RWPE1 (cell line): ENCODE measurements at regions not wholly inside any gene's neighbourhood (a gene's known extent, or its start where the extent isn't known, plus 50 kb on each side); places are given as distances from the start of the nearest gene placed in this dataset.

Experiments used
- CTCF ChIA-PET: fragments of 350-600 bp; sonication (Branson Sonifier 250); formaldehyde crosslinking; extraction: SDS; loops from one replicate; lab custom pipeline; 2021; lab: Yijun Ruan, JAX
- POLR2A ChIA-PET: fragments of 400-600 bp; formaldehyde crosslinking; extraction: SDS; loops from one replicate; lab custom pipeline; 2020; ENCODE audit warnings: antibody characterized with exemption; ENCODE audit not compliant: low non-redundant PET; lab: Yijun Ruan, JAX
- DNase-seq: peaks from one replicate; pipeline ENCODE4 v3.0.0; 2012; ENCODE audit warnings: low spot score
- H3K27ac ChIP-seq: fragments of 450-650 bp; 2 replicates; pipeline ENCODE4 v1.5.1; 2017
- TF ChIP-seq, protein P1 (sequence below): fragments of 450-650 bp; conservative IDR thresholded peaks from 2 replicates; pipeline ENCODE4 v1.5.1; 2017; ENCODE audit warnings: low read depth, mild to moderate bottlenecking

DNA sequence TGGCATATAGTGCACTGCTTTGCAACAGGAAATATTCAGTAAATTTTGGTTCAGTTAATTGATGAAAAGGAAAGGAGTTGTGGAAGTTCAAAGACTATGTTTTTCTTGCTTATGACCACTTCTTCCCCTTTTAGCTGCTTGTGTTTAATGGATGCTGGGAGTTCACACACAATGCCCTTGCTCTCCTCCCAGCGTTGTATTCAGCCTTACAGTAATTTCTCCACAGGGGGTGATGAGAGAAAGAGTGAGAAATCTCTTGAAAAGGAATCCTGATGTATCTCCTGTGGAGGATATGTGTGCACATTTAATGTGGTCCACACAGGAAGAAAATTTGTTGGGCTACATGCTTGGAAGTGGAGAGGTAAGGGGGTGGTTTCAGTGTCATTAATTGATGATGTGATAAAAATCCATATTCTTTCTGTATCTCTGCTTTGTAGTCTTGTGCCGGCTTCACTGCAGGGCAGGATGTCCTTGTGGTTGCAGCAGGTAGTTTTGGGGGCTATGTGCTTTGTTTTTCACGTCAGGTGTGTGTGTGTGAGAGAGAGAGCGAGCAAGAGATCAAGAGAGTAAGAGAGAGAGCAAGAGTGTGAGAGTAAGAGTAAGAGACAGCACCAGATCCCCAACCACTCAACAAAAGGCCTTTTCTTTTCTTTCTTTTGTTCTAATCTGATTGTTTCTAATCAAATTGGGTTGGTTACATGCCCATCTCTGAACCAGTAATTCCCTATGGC, 204.4 kb downstream of the RWDD3 start:
- H3K27ac ChIP-seq, result no peak overlapping the region
- ChIA-PET POLR2A (no interaction called here), CTCF (no interaction called here)
- TF ChIP-seq, protein P1, sequence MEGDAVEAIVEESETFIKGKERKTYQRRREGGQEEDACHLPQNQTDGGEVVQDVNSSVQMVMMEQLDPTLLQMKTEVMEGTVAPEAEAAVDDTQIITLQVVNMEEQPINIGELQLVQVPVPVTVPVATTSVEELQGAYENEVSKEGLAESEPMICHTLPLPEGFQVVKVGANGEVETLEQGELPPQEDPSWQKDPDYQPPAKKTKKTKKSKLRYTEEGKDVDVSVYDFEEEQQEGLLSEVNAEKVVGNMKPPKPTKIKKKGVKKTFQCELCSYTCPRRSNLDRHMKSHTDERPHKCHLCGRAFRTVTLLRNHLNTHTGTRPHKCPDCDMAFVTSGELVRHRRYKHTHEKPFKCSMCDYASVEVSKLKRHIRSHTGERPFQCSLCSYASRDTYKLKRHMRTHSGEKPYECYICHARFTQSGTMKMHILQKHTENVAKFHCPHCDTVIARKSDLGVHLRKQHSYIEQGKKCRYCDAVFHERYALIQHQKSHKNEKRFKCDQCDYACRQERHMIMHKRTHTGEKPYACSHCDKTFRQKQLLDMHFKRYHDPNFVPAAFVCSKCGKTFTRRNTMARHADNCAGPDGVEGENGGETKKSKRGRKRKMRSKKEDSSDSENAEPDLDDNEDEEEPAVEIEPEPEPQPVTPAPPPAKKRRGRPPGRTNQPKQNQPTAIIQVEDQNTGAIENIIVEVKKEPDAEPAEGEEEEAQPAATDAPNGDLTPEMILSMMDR, result no peak
- no peak for DNase-seq

DNA sequence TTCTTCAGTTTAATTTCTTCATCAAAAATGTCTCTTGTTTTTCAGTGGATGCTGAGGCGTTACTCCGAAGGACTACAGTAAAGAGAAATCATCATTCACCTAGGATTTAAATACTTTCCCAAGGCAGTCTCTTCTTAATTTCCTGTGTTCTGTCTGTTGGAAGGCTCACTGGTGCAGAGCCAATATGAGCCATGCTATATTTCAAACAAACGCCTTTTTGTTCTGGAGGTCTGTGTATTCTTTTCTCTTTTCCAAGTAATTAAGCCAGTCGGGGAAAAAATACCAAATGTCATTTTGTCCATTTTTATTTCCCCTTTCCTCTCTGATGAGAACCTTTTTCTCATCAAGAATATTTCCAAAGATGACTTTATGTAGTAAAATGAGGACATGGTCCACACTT, 206.5 kb downstream of the RWDD3 start:
- TF ChIP-seq, protein P1, result no peak
- no peak for DNase-seq
- ChIA-PET CTCF (no interaction called here), POLR2A (no interaction called here)
- H3K27ac ChIP-seq, result no peak overlapping the region

DNA sequence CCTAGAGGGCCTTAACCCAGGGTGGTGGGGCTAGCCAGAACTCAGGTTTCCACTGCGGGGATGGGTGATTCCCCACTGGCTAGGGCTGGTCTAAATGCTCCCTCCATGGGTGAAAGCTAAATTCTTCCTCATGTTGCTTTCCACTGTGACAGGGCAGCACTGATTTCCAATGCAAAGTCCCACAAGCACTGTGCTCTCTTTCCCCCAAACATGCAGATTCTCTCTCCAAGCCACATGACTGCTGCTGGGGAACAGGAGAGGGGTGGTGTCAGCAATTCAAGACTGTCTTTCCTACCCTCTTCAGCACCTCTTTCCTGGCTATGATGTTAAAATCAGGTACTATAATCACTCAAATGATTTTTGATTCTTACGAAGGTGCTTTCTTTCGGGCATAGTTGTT, 215.5 kb downstream of the RWDD3 start:
- TF ChIP-seq, protein P1, result no peak
- POLR2A ChIA-PET, result no interaction called here
- no peak overlapping the region for H3K27ac ChIP-seq

DNA sequence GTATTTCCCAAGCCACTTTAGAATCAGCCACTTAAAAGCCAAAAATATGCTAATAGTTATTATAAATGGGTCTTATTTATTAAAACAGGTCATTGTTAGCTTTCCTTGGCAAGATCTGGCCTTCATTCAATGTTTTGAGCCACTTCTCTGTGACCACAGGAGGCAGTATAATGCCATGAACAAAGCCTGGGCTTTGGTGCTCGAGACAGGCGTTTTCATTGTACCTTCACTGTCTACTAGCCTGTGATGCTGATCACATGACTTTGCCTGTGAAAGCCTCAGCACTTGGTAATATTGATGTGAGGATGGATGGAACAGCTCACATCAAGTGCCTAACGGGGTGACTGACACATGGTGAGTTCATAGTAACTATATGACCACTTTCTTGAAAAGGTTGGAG, 217.0 kb downstream of the RWDD3 start:
- ChIA-PET POLR2A (no interaction called here), CTCF (no interaction called here)
- TF ChIP-seq, protein P1, result no peak
- H3K27ac ChIP-seq, result no peak overlapping the region
- DNase-seq, result no peak

More for the DNA sequence above, 215.5 kb downstream of the RWDD3 start:
- no peak for DNase-seq
- CTCF ChIA-PET, result no interaction called here

DNA sequence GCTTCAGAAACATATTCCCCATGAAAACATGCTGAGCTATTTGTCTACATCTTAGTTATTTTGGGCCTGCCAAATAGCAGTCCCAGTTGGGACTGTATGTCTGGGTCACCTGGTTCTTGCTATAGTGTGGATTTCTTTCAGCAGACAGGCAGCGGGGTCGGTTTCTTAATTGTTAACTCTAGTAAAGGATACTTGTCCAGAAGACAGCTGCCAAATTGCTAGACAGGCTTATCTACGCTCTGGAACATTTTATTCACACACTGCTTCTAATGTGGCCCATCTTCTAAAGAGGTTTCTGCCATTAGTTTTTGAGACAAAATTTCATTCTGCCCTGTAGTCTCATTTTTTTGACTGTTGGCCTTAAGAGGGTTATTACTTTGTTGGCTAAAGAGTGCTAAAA, 217.9 kb downstream of the RWDD3 start:
- no peak for DNase-seq
- POLR2A ChIA-PET, result no interaction called here
- TF ChIP-seq, protein P1, result no peak
- no peak overlapping the region for H3K27ac ChIP-seq
- CTCF ChIA-PET, result interaction anchor here (0.8 kb wide), 1 partner anchor 10 kb away, joined by 4 read pairs; no protein-coding TSS in a partner anchor

DNA sequence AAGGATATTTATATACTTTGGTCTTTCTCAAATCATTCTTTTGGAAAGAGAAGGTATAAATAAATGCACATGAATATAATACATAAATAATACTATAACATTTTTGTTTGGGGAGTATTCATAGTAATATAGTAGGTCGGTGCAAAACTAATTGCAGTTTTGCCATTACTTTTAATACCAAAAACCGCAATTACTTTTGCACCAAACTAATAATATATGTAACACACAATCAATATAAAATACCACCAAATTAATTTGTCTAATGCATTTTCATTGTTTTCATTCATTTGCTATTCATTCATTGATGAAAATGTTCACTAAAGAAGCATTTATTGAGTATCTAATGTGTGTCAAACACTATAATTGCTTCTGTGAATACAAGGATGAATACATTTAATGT, 219.0 kb downstream of the RWDD3 start:
- DNase-seq, result no peak
- no peak overlapping the region for H3K27ac ChIP-seq
- TF ChIP-seq, protein P1, result no peak
- CTCF ChIA-PET, result no interaction called here
- POLR2A ChIA-PET, result no interaction called here
